HL-60/S4 treated with phorbol 12-myristate 13-acetate at 8.2 ng/mL for 4 days and 3 days (cell line): ENCODE measurements at regions not wholly inside any gene's neighbourhood (a gene's known extent, or its start where the extent isn't known, plus 50 kb on each side); places are given as distances from the start of the nearest gene placed in this dataset.
"Not testable (repeated sequence)": the region's sequence is repeated elsewhere in the genome, so short reads cannot be mapped to it uniquely, and the experiment has no call there.

Experiments used
- in situ Hi-C: fragments of 300-500 bp; cut with MboI; formaldehyde crosslinking; loops from 2 replicates; pipeline ENCODE4 v1.15.0; 2022; ENCODE audit warnings: low sequenced_read_pairs

DNA sequence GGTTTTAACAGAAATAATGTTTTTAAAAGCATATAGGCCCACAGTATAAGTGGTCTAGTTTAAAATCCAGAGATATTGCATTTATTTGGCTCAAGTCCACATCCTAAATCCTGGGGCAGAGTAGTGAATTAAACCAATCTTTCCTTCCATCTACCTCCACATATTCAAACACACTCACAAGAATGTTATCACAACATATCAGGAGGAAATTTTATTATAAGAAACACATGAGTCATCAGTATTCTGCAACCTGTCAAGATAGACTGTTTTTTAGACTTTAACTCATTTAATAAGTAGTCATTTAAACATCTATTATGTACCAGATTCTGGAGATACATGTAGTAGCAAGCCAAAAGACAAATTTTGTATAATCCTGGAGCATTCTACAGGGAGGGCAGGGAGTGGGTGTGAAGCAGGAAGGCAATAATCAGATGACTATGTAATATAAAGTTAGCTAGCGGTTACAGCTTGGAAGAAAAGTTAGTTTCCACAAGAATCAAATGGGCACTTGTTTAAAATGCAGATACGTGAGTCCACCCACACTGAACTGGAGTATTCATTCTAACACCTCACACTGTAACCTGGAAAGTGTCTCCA, 187.3 kb upstream of the PIK3R1 start:
- in situ Hi-C loops, result no loop called here

DNA sequence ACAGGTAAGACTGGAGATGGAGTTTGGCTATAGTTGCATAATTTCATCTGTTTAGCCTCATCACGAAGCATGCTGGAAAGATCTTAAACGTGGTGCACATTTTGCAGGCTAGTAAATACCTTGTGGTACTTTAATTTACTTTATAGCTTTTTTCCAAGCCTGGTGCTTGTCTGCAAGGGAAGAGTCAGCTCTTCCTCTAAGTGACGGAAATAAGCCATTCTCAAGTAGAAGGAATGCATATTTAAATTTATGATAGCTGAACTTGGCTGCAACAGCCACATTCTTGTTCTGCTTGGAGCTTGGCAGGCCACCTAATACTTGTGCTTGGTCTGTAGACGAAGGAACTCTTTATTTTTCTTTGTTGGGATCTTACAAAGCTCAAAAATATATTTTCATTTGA, 188.0 kb upstream of the PIK3R1 start:
- in situ Hi-C loops, result no loop called here

DNA sequence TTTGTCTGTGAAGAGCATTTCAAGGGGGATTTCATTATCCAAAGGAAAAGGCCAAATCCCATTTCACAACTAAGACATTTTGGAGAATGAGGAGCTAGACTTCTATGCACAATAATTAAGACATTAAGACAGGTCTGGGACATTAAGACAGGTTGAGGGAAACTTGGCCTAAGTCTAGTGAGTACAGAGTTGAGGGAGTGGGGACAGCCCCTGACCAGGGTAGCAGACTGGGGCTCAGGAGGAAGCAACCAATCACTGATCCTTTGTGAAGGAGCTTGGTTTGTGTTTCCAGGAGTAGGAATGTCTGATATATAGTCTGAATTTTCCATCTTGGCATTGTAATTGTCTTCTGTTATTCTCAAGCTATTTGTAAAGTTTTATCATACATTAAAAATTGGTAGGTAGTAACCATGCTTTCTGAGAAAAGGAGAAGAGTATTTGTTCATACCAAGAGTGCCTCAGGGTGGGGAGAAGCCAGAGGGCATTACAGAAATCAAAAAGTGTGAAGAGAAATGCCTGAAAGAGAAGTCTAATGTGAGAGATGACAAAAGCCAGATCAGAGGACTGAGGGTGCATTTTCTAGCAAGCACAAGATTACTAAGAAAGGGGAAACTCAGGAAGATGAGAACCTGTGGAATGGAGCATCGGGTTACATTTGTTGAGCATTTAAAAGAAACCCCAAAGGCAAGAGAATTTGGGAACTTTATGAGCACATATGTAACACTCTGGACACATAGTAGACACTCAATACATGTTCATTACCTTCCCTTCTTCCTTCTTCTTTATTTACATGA, 189.3 kb upstream of the PIK3R1 start:
- in situ Hi-C loops, result no loop called here

DNA sequence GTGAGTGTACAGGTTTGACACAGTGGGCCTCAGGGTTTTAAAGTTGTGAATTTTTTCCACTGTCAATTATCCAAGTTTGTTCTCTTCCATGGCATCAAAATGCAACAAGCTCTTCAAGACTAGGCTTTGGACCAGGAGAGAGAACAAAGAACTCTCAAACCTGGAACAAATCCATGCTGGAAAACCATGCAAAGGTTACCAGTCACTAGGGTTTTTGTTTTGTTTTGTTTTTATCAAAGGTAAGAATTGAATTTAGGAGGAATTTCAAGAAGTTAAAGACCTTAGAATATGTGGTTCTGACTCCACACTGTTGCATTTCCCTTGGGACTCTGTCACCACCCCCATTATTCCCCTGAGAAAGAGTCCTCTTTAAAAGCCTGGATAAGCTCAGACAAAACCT, 191.1 kb upstream of the PIK3R1 start:
- in situ Hi-C loops, result no loop called here

DNA sequence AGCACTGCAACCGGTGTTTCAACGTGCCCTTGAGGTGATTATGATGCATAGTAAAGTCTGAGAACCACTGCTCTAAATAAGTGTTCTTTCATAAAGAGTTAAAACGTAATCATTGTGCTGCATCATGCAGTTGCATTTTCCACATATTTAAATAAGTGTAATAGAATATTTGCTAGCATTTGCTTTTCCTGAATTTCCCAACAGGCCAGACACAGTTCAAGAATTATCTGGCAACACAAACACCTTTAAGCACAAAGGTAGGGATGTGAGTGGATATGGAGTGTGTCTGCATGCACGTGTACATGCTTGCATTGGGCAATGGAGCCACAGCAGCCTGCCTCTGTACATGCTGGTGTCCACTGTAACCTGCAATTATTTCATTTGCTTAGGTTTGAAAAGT, 193.6 kb upstream of the PIK3R1 start:
- in situ Hi-C loops, result no loop called here

DNA sequence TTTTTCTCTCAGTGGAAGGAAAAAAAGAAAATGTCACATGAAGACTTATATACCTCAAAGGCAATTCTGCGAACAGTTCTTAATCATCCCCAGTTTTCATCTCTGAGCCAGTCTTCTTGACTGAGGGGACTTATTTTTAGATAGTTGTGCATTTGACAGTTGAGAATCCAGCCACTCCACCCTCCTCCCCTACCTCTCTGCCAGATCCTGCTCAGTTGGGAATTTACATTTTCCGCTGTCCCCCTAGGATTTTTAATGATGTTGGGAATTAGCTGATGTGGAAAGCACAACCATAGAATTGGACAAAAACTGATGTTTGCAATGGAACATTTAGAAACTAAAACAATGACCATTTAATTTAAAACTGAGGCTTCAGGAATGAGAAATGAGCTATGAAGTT, 194.3 kb upstream of the PIK3R1 start:
- in situ Hi-C loops, result no loop called here

DNA sequence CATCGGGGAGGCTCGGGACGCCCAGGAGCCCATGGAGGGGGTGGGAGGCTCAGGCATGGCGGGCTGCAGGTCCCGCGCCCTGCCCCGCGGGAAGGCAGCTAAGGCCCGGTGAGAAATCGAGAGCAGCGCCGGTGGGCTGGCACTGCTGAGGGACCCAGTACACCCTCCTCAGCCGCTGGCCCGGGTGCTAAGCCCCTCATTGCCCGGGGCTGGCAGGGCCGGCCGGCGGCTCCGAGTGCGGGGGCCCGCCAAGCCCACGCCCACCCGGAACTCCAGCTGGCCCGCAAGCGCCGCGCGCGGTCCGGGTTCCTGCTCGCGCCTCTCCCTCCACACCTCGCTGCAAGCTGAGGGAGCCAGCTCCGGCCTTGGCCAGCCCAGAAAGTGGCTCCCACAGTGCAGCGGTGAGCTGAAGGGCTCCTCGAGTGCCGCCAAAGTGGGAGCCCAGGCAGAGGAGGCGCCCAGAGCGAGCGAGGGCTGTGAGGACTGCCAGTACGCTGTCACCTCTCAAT, 195.0 kb upstream of the PIK3R1 start:
- in situ Hi-C loops, result not testable (repeated sequence)

DNA sequence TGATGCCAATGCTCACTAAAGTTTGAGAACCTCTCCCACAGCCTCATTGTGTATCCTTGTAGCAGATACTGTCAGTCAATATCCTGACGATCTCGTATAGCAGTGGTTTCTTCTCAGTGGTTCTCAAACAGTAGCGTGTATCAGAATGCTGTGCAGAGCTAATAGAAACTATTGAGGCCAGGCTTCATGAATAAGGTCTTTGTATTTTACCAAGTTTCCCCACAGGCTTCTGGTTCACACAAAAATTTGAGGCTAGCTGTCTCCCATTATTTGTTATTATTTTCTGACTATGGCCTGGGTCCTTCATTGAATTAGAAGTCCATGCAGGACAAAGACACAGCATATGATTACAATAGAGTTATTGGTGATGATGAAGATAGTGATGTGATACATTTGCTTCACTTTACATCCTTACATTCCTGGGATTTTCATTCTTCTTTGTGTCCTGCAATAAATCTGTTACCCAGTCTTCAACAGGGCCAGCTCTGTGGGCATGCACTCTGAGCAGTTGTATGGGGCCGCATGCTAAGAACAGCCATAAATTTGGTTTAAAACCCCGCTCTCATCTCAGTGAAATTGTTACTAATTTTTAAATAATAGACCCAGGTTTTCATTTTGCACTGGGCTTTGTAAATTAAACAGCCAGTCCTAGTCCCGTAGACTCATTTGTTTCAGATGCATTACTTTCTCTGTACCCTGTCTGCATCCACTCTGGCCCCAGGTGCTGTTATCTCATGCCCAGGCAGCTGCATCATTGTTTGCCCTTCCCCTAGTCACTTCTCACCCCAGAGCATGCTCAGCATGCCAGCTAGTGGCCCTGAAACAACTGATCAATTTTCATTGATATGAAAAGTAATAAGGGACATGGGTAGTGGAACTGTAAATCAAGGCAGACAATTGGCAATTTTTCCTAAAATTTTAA, 199.9 kb upstream of the PIK3R1 start:
- in situ Hi-C loops, result no loop called here

DNA sequence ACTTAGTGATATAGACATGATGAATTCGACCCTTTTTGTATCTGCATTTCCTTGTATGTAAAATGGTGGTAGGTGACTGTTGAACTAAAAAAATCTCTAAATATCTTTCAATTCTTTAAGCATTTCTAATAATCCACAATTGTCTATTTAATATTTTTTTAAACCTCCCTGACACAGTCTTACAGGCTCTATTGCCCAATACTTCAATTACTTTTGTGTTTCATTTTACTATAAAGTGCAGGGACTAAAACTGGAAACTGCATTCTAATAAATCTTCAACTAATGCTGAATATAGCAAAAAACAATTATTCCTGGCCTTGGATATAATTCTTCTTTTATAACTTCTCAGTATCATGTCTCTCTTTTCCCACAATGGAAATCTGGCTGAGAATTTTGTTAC, 202.7 kb upstream of the PIK3R1 start:
- in situ Hi-C loops, result no loop called here

DNA sequence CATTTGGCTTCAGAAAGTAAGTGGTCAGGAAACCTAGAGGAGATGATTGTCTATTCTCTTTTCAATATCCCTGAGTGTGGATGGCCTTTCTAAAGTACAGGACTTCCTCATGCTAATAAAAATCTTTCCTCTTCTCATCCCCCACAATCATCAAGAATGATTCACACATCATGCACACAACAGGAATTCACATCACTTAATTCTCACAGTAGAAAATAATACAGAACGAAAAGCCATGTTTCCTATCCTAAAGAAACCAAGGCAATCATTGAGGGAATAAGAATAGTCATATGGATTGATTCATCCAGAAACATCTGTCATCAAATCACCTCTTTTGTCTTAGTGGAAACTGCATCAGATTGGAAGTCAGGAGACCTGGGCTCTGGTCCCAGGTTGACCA, 203.1 kb upstream of the PIK3R1 start:
- in situ Hi-C loops, result no loop called here

DNA sequence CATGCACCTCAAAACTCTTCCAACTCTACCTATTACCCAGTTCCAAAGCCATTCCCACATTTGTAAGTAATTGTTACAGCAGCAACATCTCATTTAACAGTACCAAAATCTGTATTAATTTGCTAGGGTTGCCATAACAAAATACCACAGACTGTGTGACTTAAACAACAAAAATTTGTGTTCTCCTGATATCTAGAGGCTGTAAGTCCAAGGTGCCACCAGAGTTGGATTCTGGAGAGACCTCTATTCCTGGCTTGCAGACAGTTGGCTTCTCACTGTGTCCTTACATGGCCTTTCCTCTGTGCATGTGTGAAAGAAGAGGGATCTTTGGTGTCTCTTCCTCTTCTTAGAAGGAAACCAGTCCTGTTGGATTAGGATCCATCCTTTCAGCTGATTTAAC, 203.8 kb upstream of the PIK3R1 start:
- in situ Hi-C loops, result no loop called here

DNA sequence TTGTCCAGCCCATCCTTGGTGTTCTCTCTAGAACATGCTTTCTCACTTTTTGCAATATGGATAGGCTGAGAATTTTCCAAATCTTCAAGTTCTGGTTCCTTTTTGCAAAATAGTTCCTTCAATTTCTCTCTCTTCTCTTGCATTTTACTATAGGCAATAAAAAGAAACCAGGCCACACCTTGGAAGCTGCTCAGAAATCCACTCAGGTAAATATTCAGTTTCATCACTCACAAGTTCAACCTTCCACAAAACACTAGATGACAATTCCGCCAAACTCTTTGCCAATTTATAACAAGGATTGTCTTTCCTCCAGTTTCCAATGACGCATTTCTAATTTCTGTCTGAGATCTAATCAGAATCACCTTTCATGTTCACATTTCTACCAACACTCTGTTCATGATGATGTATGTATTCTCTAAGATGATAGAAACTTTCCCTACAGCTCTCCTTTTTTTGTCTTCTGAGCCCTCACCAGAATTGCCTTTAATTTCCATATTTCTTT, 204.2 kb upstream of the PIK3R1 start:
- in situ Hi-C loops, result no loop called here

DNA sequence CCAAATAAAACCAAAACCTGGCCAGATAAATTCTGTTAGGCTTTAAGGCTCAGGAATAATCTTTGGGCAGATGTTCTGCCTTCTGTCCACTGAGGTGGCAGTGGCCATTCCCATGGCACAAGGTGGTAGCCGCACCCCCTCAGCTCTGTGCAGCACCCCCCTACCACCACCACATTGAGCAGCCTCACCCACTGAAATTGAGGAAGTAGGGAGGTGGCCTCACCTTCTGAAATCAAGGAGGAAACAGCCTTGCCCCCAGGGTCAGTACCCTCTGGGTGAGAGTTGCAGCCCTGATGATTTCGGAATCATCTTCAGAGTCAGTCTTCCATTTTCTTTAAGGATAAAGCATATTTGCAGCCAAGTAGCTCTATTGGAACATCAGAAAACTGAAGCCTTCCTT, 204.8 kb upstream of the PIK3R1 start:
- in situ Hi-C loops, result no loop called here

DNA sequence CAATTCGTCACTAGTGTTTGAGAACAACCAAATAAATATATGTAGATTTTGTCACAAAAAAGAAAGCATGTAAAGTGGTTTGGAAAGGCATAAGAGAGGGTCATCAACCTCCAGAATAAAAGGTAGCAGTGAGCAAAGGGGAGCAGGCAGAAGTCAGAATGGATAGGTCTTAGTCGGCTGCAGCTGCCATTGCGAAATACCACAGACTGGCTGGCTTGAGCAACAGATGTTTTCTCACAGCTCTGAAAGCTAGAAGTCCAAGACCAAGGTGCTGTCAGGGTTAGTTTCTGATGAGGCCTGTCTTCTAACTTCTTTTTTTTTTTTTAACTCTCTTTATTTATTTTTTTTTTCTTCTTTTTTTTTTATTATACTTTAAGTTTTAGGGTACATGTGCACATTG, 208.1 kb upstream of the PIK3R1 start:
- in situ Hi-C loops, result no loop called here

DNA sequence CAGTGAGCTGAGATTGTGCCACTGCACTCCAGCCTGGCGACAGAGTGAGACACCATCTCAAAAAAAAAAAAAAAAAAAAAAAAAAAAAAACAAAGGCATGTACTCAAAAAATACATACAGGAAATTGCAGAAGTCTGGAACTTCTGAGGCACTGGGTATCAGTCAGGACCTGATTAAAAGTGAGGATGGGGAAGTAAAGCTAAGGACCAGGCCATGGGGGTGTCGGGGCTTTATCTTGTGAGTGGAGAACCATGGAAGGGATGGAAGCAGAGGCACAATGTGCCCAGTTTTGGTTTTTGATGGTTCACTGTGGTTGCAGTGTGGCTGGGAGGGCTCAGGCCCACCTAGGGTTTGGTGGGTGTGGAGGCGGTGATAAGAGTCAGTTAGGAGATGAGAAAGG, 212.7 kb upstream of the PIK3R1 start:
- in situ Hi-C loops, result no loop called here

DNA sequence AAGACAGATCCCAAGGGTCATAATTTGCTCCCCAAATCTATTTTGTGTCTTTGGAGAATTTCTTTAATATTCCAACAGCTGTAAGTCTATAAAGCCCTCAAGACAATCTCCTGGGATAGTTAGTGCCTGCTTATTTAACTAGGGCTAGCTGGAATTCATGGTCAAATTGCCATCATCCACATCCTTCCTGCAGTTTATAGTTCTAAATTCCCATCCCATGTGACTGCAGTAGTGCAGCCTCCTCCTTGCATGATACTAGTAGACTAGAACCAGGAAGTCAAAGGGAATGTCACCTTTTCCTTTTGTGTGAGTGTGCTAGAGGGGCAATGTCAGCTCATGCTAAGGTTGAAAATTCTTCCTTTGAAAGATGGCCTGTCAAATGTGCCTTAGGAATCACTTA, 214.8 kb upstream of the PIK3R1 start:
- in situ Hi-C loops, result no loop called here

DNA sequence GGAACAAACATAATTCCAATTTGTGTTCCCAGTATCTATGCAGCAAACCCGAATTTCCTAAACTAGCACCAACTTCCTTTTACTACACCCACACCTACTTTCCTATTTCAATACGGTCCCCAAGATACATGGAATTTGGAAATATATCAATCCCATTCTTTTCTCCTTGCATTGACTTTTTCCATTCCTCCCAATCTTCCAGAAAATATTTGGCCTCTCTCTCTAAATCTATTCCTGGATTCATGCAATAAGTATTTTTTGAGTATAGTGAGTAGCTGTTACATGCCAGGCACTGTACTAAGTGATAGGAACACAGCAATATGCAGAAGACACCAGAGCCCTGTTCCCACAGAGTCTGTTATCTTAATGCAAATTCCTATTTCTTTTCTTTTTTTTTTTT, 216.2 kb upstream of the PIK3R1 start:
- in situ Hi-C loops, result no loop called here

DNA sequence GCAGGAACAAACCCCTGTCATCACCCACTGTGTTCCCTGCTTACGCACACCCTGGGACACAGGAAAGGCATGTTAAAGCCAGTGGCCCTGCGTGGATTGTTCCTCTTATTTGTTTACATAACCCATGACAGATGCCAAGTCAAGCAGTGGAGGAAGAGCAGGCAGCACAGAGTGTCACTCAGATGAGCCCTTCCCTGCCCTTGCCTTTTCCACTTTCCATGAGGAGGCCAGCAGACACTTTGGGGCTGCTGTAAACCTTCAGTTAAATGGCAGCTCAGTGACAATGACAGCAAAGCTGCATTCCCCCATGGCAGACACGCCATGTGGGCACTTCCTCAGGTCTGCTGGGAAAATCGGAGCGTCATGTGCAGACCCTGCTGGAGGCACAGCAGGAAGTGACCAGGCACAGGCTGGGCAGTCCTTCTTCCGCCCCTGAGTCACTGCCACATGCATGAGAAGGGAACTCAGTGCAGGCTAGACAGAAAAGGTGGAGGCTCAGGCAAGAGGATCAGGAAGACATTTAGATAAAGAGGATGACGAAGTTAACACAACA, 216.8 kb upstream of the PIK3R1 start:
- in situ Hi-C loops, result no loop called here

DNA sequence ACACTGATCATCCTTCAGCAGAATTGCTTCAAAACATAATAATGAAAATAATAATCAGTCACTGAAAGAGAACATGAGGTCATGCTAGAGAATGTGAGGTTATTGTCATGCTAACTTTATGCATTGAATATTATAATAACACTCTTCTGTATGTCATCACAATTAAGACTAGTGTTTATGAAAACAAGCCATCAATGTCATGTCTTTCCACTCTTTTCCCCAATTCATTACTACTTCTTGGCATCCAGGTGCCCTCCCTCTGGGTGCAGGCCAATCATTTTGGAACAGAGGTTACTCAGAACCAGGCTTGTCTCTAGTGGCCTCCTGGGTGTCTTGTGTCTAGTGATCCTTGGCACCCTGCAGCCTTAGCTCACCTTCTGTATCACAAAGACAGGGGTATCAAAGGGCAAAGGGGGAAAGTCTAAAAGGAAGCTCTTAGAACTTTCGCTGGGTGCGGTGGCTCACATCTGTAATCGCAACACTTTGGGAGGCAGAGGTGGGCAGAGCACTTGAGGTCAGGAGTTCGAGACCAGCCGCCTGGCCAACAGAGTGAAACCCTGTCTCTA, 217.6 kb upstream of the PIK3R1 start:
- in situ Hi-C loops, result no loop called here

DNA sequence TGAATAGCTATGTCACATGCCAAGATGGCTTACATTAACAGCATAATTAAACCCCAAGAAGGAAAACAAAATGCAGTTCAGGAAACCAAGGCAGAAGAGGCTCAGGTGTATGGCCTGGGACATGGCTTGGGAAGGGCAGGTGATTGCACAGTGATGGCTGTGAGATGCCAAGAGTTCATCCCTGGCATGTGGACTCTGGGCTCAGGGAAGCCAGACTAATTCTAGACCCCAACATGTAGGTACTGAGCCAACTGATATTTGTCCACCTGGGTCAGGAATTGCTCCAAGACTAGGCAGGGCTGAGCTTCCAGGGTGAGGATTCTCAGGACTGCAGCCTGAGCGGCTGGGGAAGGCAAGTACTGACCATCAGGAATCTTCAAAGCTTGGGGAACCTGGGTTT, 218.4 kb upstream of the PIK3R1 start:
- in situ Hi-C loops, result no loop called here

DNA sequence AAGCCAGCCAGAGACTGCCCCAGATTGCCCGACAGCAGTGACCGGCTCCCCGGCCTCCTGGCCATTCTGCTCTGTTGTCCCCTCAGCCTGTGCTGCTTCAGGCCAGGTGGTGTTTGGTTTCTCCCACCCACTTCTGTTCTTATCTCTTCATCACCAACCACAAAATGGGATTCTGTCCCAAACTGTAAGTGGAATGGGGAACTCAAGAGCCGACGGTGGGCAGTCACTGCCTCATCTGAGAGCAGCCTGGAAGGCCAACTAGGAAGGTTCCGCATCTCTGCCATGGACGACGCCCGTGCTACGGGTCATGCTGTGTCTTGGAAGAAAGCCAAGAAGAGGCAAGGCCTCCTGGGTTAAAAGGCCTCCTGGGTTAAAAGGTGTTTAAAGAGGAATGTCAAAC, 219.0 kb upstream of the PIK3R1 start:
- in situ Hi-C loops, result no loop called here
